NK-92 treated with Interleukin-12 subunit alpha and Interleukin-12 subunit beta, amount 100 ng/mL, for 24 hours (cell line): ENCODE measurements at regions not wholly inside any gene's neighbourhood (a gene's known extent, or its start where the extent isn't known, plus 50 kb on each side); places are given as distances from the start of the nearest gene placed in this dataset.
"Not testable (repeated sequence)": the region's sequence is repeated elsewhere in the genome, so short reads cannot be mapped to it uniquely, and the experiment has no call there.

Experiments
- DNase-seq: peaks from one replicate; lab custom pipeline; 2025; lab: John Stamatoyannopoulos, UW

GRCh38 chr20:57104651-57105204 lies 161.7 kb downstream of the BMP7 start:
- DNase-seq: no peak

- no peak for DNase-seq
These were observed 160.3 kb downstream of the BMP7 start for GRCh38 chr20:57106030-57106682.

GRCh38 chr20:57106692-57107091 lies 159.7 kb downstream of the BMP7 start:
- no peak for DNase-seq

GRCh38 chr20:57107208-57107607 lies 159.2 kb downstream of the BMP7 start:
- DNase-seq: no peak

- DNase-seq: no peak
These were observed 158.2 kb downstream of the BMP7 start for GRCh38 chr20:57108218-57108617.

- DNase-seq: no peak
These were observed 157.5 kb downstream of the BMP7 start for GRCh38 chr20:57108742-57109570.

- no peak for DNase-seq
These were observed 156.9 kb downstream of the BMP7 start for GRCh38 chr20:57109571-57109953.

GRCh38 chr20:57110121-57111027 lies 156.1 kb downstream of the BMP7 start:
- not testable (repeated sequence) for DNase-seq

GRCh38 chr20:57111028-57111373 lies 155.4 kb downstream of the BMP7 start:
- DNase-seq: no peak

- no peak for DNase-seq
These were observed 154.0 kb downstream of the BMP7 start for GRCh38 chr20:57112448-57112847.

GRCh38 chr20:57114290-57115005 lies 152.0 kb downstream of the BMP7 start:
- DNase-seq: no peak

GRCh38 chr20:57117296-57117695 lies 149.1 kb downstream of the BMP7 start:
- DNase-seq: no peak

- no peak for DNase-seq
These were observed 148.2 kb downstream of the BMP7 start for GRCh38 chr20:57118107-57118769.
